GM18499 (cell line): ENCODE measurements at regions not wholly inside any gene's neighbourhood (a gene's known extent, or its start where the extent isn't known, plus 50 kb on each side); places are given as distances from the start of the nearest gene placed in this dataset.
"Not testable (repeated sequence)": the region's sequence is repeated elsewhere in the genome, so short reads cannot be mapped to it uniquely, and the experiment has no call there.

Source experiments
- ATAC-seq: cut with Tn5 transposase; IDR thresholded peaks from one replicate; pipeline ENCODE4 v1.9.1; 2021; ENCODE audit warnings: moderate number of reproducible peaks; ENCODE audit not compliant: insufficient read depth, unreplicated experiment

GRCh38 chr12:116327992-116328391 lies 50.5 kb upstream of the MED13L start:
- not testable (repeated sequence) for ATAC-seq

GRCh38 chr12:116331876-116332275 lies 54.4 kb upstream of the MED13L start:
- ATAC-seq: no peak

DNA sequence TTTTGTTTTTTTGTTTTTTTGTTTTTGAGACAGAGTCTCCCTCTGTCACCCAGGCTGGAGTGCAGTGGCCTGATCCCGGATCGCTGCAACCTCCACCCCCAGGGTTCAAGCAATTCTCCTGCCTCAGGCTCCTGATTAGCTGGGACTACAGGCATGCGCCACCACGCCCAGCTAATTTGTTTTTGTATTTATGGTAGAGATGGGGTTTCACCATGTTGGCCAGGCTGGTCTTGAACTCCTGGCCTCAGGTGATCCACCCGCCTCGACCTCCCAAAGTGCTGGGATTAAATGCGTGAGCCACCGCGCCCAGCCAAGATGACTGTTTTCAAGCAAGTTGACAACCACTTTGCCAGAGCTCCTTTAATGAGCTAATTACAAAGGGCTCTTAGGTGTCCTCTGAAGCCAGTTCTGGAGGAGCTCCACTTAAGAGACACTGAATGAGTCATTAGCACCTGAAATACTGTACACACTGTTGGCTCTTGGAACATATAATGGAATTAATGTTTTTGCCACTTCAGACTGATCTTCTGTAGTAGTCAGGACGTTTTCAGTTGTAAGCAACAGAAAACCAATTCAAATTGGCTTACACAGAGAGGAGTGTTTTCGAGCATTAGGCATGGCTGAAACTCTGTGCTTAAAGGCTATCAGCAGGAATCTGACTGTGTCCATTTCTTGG lies 55.4 kb upstream of the MED13L start:
- ATAC-seq: no peak

DNA sequence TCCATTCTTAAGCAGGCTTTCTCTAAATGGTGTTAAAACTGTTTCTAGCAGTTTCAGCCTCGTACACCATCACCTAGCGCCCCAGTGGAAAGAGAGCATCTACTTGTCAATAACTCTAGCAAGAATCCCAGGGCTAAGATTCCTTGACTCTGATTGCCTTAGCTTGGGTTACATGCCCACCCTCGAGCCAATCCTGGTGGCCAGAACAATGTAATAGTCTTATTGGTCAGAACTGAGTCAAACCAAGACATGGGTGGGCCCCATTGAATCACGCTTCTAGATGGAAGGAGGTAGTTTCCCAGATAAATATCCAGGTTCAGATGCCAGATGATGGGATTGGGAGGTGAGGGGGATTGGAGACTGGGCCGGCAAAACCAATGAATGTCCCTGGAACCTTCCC lies 55.9 kb upstream of the MED13L start:
- ATAC-seq: no peak

DNA sequence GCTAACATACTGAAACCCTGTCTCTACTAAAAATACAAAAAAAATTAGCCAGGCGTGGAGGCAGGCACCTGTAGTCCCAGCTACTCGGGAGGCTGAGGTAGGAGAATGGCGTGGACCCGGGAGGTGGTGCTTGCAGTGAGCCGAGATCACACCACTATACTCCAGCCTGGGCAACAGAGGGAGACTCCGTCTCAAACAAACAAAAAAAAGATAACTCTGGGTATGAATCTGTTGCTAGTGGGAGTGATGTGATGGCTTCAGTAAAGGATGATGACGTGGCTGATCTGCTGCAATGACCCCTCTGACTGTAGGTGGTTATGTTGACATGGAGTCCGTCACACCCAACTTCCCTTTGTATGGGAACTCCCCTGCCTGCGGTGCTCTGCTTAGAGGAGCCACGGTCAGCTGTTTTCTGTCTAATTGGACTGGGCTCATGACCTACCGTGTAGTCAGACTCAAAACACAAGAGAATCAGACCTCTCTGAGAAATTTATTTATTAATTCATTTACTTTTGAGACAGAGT lies 59.1 kb upstream of the MED13L start:
- peak; percentile 66 for ATAC-seq

GRCh38 chr12:116337312-116337711 lies 59.8 kb upstream of the MED13L start:
- no peak for ATAC-seq

- no peak for ATAC-seq
Measured at GRCh38 chr12:116338064-116338846, 60.8 kb upstream of the MED13L start.

- ATAC-seq: no peak
Measured at GRCh38 chr12:116339062-116339461, 61.6 kb upstream of the MED13L start.

GRCh38 chr12:116339800-116340371 lies 62.4 kb upstream of the MED13L start:
- no peak for ATAC-seq

GRCh38 chr12:116343331-116343884 lies 65.9 kb upstream of the MED13L start:
- ATAC-seq: no peak

DNA sequence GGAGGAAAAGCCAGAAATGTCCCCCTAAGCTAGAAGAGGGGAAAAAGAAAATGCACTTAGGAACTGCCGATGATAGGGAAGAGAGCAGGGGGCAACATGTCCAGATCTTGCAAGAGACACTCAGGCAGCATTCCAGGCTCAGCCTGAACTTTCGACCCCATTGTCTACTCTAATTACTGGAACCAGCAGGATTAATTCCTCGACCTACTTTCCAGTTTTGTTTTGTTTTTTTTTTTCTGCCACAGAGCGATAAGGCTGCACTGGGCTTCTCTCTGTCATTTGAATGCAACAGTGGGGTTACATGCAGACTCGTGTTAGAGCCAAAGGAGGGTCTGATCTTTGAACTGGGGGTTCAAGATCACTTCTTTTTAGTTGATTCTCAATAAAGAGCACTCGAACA lies 68.7 kb upstream of the MED13L start:
- ATAC-seq: no peak

- ATAC-seq: no peak
Measured at GRCh38 chr12:116346741-116347140, 69.2 kb upstream of the MED13L start.

GRCh38 chr12:116347265-116347664 lies 69.8 kb upstream of the MED13L start:
- no peak for ATAC-seq

- no peak for ATAC-seq
Measured at GRCh38 chr12:116352315-116352835, 74.9 kb upstream of the MED13L start.

GRCh38 chr12:116353958-116354357 lies 76.5 kb upstream of the MED13L start:
- ATAC-seq: no peak

- ATAC-seq: no peak
Measured at GRCh38 chr12:116354534-116354933, 77.0 kb upstream of the MED13L start.

- ATAC-seq: no peak
Measured at GRCh38 chr12:116354950-116355783, 77.7 kb upstream of the MED13L start.

GRCh38 chr12:116358536-116358892 lies 81.0 kb upstream of the MED13L start:
- ATAC-seq: no peak

DNA sequence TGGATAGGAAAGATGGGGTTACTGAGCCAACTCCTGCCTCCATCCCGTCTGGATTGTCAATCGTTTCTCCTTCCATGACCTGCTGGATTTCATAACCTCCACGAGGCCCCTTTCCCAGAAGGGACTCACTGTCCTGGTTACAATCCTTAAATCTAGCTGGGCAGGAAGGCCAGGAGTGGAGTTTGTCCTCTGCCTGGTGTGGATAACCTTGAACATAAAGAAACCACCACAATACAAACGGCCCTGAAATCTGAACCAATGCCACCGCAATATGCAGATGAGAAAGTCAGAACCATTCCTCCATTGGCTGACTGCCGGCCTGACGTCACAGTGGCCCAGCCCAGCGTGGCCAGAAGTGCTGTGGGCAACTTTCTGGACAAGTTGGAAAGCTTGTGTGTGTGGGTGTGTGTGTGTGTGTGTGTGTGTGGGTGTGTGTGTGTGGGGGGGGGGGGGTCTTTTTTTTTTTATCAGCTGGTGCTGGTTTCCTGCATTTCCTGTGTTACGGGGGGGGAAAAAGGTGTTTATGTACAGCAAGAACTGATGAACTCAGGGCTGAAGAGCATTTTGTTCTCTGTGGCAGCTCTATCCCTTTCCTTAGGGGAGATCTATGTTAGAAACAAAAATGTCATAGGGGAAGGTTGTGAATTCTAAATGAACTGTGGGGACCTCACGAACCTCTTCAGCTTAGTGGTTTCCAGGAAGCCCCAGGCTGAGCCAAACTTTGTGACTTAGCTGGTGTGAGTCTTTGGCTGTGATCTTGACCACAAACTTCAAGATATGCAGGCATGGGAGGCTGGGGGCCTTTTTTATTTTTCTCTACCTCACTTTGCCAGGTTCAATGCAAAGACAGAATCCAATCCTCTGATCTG lies 81.6 kb upstream of the MED13L start:
- ATAC-seq: no peak
